ENCODE measurements at regions not wholly inside any gene's neighbourhood (a gene's known extent, or its start where the extent isn't known, plus 50 kb on each side); places are given as distances from the start of the nearest gene placed in this dataset.

GRCh38 chr12:13835652-13836051 lies 145.8 kb downstream of the GRIN2B start:
- H3K27me3 Mint-ChIP-seq (ENCODE audit: unreplicated experiment), result no peaks in the 10 kb centered on the region
- H3K4me1 Mint-ChIP-seq (ENCODE audit: unreplicated experiment), result no peaks in the 10 kb centered on the region
- DNase-seq (ENCODE audit: extremely low spot score, unreplicated experiment), result no peak
- no peak overlapping the region for H3K27ac Mint-ChIP-seq (ENCODE audit: unreplicated experiment)
- H3K9me3 Mint-ChIP-seq (ENCODE audit: unreplicated experiment), result no peaks in the 10 kb centered on the region
- H3K4me3 Mint-ChIP-seq (ENCODE audit: unreplicated experiment), result no peak overlapping the region
- no peaks in the 10 kb centered on the region for H3K36me3 Mint-ChIP-seq (ENCODE audit: unreplicated experiment)
- no peak for TF ChIP-seq CTCF (IDR thresholded peaks at IDR 0.05)

- H3K4me3 Mint-ChIP-seq (ENCODE audit: unreplicated experiment), result no peak overlapping the region
- H3K27me3 Mint-ChIP-seq (ENCODE audit: unreplicated experiment), result no peaks in the 10 kb centered on the region
- H3K36me3 Mint-ChIP-seq (ENCODE audit: unreplicated experiment), result no peaks in the 10 kb centered on the region
- no peaks in the 10 kb centered on the region for H3K4me1 Mint-ChIP-seq (ENCODE audit: unreplicated experiment)
- H3K9me3 Mint-ChIP-seq (ENCODE audit: unreplicated experiment), result no peaks in the 10 kb centered on the region
- DNase-seq (ENCODE audit: extremely low spot score, unreplicated experiment), result no peak
- no peak for TF ChIP-seq CTCF (IDR thresholded peaks at IDR 0.05)
- no peak overlapping the region for H3K27ac Mint-ChIP-seq (ENCODE audit: unreplicated experiment)
Measured at GRCh38 chr12:13834241-13834640, 147.2 kb downstream of the GRIN2B start.

- DNase-seq (ENCODE audit: extremely low spot score, unreplicated experiment), result no peak
- no peak overlapping the region for H3K27ac Mint-ChIP-seq (ENCODE audit: unreplicated experiment)
- H3K27me3 Mint-ChIP-seq (ENCODE audit: unreplicated experiment), result no peaks in the 10 kb centered on the region
- no peak for TF ChIP-seq CTCF (IDR thresholded peaks at IDR 0.05)
- H3K36me3 Mint-ChIP-seq (ENCODE audit: unreplicated experiment), result no peaks in the 10 kb centered on the region
- H3K4me3 Mint-ChIP-seq (ENCODE audit: unreplicated experiment), result no peak overlapping the region
- no peaks in the 10 kb centered on the region for H3K4me1 Mint-ChIP-seq (ENCODE audit: unreplicated experiment)
- H3K9me3 Mint-ChIP-seq (ENCODE audit: unreplicated experiment), result no peaks in the 10 kb centered on the region
Measured at GRCh38 chr12:13817131-13817530, 164.3 kb downstream of the GRIN2B start.

GRCh38 chr12:13816394-13816793 lies 165.0 kb downstream of the GRIN2B start:
- TF ChIP-seq CTCF (IDR thresholded peaks at IDR 0.05), result no peak
- no peaks in the 10 kb centered on the region for H3K4me1 Mint-ChIP-seq (ENCODE audit: unreplicated experiment)
- H3K27me3 Mint-ChIP-seq (ENCODE audit: unreplicated experiment), result no peaks in the 10 kb centered on the region
- DNase-seq (ENCODE audit: extremely low spot score, unreplicated experiment), result no peak
- no peak overlapping the region for H3K27ac Mint-ChIP-seq (ENCODE audit: unreplicated experiment)
- H3K36me3 Mint-ChIP-seq (ENCODE audit: unreplicated experiment), result no peaks in the 10 kb centered on the region
- no peaks in the 10 kb centered on the region for H3K9me3 Mint-ChIP-seq (ENCODE audit: unreplicated experiment)
- no peak overlapping the region for H3K4me3 Mint-ChIP-seq (ENCODE audit: unreplicated experiment)

- Mint-ChIP-seq H3K36me3 (ENCODE audit: unreplicated experiment) (no peaks in the 10 kb centered on the region), H3K4me3 (ENCODE audit: unreplicated experiment) (no peak overlapping the region), H3K27me3 (ENCODE audit: unreplicated experiment) (no peaks in the 10 kb centered on the region), H3K27ac (ENCODE audit: unreplicated experiment) (no peak overlapping the region), H3K9me3 (ENCODE audit: unreplicated experiment) (no peaks in the 10 kb centered on the region), H3K4me1 (ENCODE audit: unreplicated experiment) (no peaks in the 10 kb centered on the region)
- no peak for TF ChIP-seq CTCF (IDR thresholded peaks at IDR 0.05)
- no peak for DNase-seq (ENCODE audit: extremely low spot score, unreplicated experiment)
Measured at GRCh38 chr12:13812168-13812567, 169.2 kb downstream of the GRIN2B start.

All from osteocyte (in vitro differentiated cells).